Esophagus squamous epithelium (tissue), 4 donors: ENCODE measurements at regions not wholly inside any gene's neighbourhood (a gene's known extent, or its start where the extent isn't known, plus 50 kb on each side); places are given as distances from the start of the nearest gene placed in this dataset.

ENCODE experiments used
- CTCF ChIP-seq, 6 experiments: fragments of 450-650 bp in 4 of 6; fragments of 200-600 bp in 2 of 6; sonication (generic) in 2 of 6; IDR thresholded peaks; one replicate each; pipeline ENCODE4 v1.5.1; 2016 to 2019; ENCODE audit warnings: antibody characterized with exemption in 6 of 6, mild to moderate bottlenecking in 4 of 6, moderate library complexity in 4 of 6
- POLR2A ChIP-seq, 4 donors: fragments of 450-650 bp; IDR thresholded peaks; one replicate each; pipeline ENCODE4 v1.6.1; 2017; ENCODE audit warnings: antibody characterized with exemption in 4 of 4, mild to moderate bottlenecking in 4 of 4, moderate library complexity in 3 of 4

GRCh38 chr5:171604195-171604594 is 181.4 kb upstream of the SMIM23 start:
- TF ChIP-seq CTCF (IDR thresholded peaks at IDR 0.05) (no peak), POLR2A (IDR thresholded peaks at IDR 0.05) (no peak)
